GM23338 (cell line): ENCODE measurements at regions not wholly inside any gene's neighbourhood (a gene's known extent, or its start where the extent isn't known, plus 50 kb on each side); places are given as distances from the start of the nearest gene placed in this dataset.

Experiments
- EZH2 ChIP-seq: fragments of 200-600 bp; sonication (generic); IDR thresholded peaks from one replicate; pipeline ENCODE4 v1.8.0; 2017; ENCODE audit warnings: antibody characterized with exemption, mild to moderate bottlenecking, low read depth; ENCODE audit not compliant: unreplicated experiment
- EZH2phosphoT487 ChIP-seq: fragments of 200-600 bp; sonication (generic); IDR thresholded peaks from one replicate; pipeline ENCODE4 v1.8.1; 2018; ENCODE audit warnings: antibody characterized with exemption; ENCODE audit not compliant: unreplicated experiment
- TF ChIP-seq, protein P1 (sequence below), 2 experiments: fragments of 200-600 bp in 1 of 2; sonication (generic) in 1 of 2; conservative IDR thresholded peaks; 2 replicates each; pipeline versions ENCODE4 v1.5.1 to v1.6.1; 2016 to 2017; ENCODE audit warnings: antibody characterized with exemption in 2 of 2, low read depth in 2 of 2, mild to moderate bottlenecking in 2 of 2, moderate library complexity in 1 of 2

DNA sequence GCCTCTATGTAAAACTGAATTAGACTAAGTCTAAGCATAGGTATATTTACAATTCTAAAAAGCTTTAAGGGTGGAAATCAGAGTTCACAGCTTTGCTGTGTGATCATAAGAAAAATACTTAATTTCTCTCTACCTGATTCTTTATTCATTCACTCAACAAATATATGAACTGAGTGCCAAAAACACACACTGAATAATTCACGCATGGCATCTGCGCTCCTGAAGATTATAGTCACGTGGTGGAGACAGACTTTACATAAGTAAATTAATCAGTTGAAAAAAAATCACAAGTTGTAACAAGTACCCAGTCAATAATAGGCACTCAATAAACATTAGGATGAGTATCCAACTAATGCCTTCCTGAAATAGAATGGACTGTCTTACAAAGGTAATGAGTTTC, 351.6 kb downstream of the METTL4 start:
- no peak for TF ChIP-seq EZH2
- TF ChIP-seq, protein P1, sequence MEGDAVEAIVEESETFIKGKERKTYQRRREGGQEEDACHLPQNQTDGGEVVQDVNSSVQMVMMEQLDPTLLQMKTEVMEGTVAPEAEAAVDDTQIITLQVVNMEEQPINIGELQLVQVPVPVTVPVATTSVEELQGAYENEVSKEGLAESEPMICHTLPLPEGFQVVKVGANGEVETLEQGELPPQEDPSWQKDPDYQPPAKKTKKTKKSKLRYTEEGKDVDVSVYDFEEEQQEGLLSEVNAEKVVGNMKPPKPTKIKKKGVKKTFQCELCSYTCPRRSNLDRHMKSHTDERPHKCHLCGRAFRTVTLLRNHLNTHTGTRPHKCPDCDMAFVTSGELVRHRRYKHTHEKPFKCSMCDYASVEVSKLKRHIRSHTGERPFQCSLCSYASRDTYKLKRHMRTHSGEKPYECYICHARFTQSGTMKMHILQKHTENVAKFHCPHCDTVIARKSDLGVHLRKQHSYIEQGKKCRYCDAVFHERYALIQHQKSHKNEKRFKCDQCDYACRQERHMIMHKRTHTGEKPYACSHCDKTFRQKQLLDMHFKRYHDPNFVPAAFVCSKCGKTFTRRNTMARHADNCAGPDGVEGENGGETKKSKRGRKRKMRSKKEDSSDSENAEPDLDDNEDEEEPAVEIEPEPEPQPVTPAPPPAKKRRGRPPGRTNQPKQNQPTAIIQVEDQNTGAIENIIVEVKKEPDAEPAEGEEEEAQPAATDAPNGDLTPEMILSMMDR (conservative IDR thresholded peaks at IDR 0.05; ENCODE audit: low read depth in 2 of 2) = no peak
- no peak for TF ChIP-seq EZH2phosphoT487
